Subcutaneous abdominal adipose tissue (tissue), 5 donors: ENCODE measurements at regions not wholly inside any gene's neighbourhood (a gene's known extent, or its start where the extent isn't known, plus 50 kb on each side); places are given as distances from the start of the nearest gene placed in this dataset.

ENCODE experiments used
- H3K27ac ChIP-seq: one replicate; pipeline ENCODE4 v1.7.0; 2013; ENCODE audit warnings: low read depth, mild to moderate bottlenecking, inconsistent platforms, low read length, moderate library complexity
- H3K27me3 ChIP-seq, 5 donors: one replicate each; pipeline ENCODE4 v1.7.0; 2013; ENCODE audit warnings: low read length in 5 of 5, inconsistent platforms in 1 of 5; ENCODE audit not compliant: control insufficient read depth in 5 of 5, insufficient read depth in 4 of 5
- H3K36me3 ChIP-seq, 5 donors: one replicate each; pipeline ENCODE4 v1.7.0; 2013; ENCODE audit warnings: low read length in 5 of 5; ENCODE audit not compliant: control insufficient read depth in 5 of 5, insufficient read depth in 5 of 5
- H3K4me1 ChIP-seq, 5 donors: one replicate each; pipeline ENCODE4 v1.7.0; 2013; ENCODE audit warnings: low read length in 5 of 5, mild to moderate bottlenecking in 3 of 5, moderate library complexity in 1 of 5; ENCODE audit not compliant: control insufficient read depth in 5 of 5, insufficient read depth in 5 of 5
- H3K4me3 ChIP-seq, 5 donors: one replicate each; pipeline ENCODE4 v1.7.0; 2013; ENCODE audit warnings: low read length in 5 of 5, low read depth in 1 of 5
- H3K9ac ChIP-seq, 5 donors: one replicate each; pipeline ENCODE4 v1.7.0; 2013; ENCODE audit warnings: low read length in 5 of 5, mild to moderate bottlenecking in 4 of 5, moderate library complexity in 3 of 5
- H3K9me3 ChIP-seq, 5 donors: one replicate each; pipeline ENCODE4 v1.7.0; 2013; ENCODE audit warnings: low read length in 5 of 5; ENCODE audit not compliant: control insufficient read depth in 5 of 5
- donor health status: healthy.
- donor health status: healthy.
- donor health status: healthy.
- donor health status: healthy.
- donor health status: healthy.

GRCh38 chr6:50141100-50141499, 91.4 kb upstream of the DEFB112 start:
- Histone ChIP-seq H3K27me3 (no peaks in the 10 kb centered on the region), H3K36me3 (no peaks in the 10 kb centered on the region), H3K4me3 (no peak overlapping the region), H3K4me1 (no peaks in the 10 kb centered on the region), H3K27ac (no peak overlapping the region), H3K9ac (no peak overlapping the region), H3K9me3 (no peaks in the 10 kb centered on the region)

- no peak overlapping the region for H3K4me3 ChIP-seq
- no peaks in the 10 kb centered on the region for H3K27me3 ChIP-seq
- no peak overlapping the region for H3K9ac ChIP-seq
- H3K4me1 ChIP-seq, result no peaks in the 10 kb centered on the region
- no peaks in the 10 kb centered on the region for H3K9me3 ChIP-seq
- no peak overlapping the region for H3K27ac ChIP-seq
- H3K36me3 ChIP-seq, result no peaks in the 10 kb centered on the region
Observed at GRCh38 chr6:50143011-50143719, 93.4 kb upstream of the DEFB112 start.

- Histone ChIP-seq H3K9me3 (no peaks in the 10 kb centered on the region), H3K27ac (no peak overlapping the region), H3K9ac (no peak overlapping the region), H3K4me3 (no peak overlapping the region), H3K27me3 (no peaks in the 10 kb centered on the region), H3K36me3 (no peaks in the 10 kb centered on the region), H3K4me1 (no peaks in the 10 kb centered on the region)
Observed at GRCh38 chr6:50145125-50145524, 95.4 kb upstream of the DEFB112 start.

- Histone ChIP-seq H3K4me1 (no peaks in the 10 kb centered on the region), H3K27me3 (no peaks in the 10 kb centered on the region), H3K36me3 (no peaks in the 10 kb centered on the region), H3K4me3 (no peak overlapping the region), H3K9ac (no peak overlapping the region), H3K27ac (no peak overlapping the region), H3K9me3 (no peaks in the 10 kb centered on the region)
Observed at GRCh38 chr6:50147371-50147770, 97.6 kb upstream of the DEFB112 start.

- H3K36me3 ChIP-seq, result no peaks in the 10 kb centered on the region
- H3K4me1 ChIP-seq, result no peaks in the 10 kb centered on the region
- no peak overlapping the region for H3K27ac ChIP-seq
- no peaks in the 10 kb centered on the region for H3K27me3 ChIP-seq
- H3K9ac ChIP-seq, result no peak overlapping the region
- H3K9me3 ChIP-seq, result no peaks in the 10 kb centered on the region
- H3K4me3 ChIP-seq, result no peak overlapping the region
Observed at GRCh38 chr6:50180646-50181045, 130.9 kb upstream of the DEFB112 start.

GRCh38 chr6:50185006-50185405, 135.3 kb upstream of the DEFB112 start:
- Histone ChIP-seq H3K4me3 (no peak overlapping the region), H3K27ac (no peak overlapping the region), H3K36me3 (no peaks in the 10 kb centered on the region), H3K9me3 (no peaks in the 10 kb centered on the region), H3K27me3 (no peaks in the 10 kb centered on the region), H3K9ac (no peak overlapping the region), H3K4me1 (no peaks in the 10 kb centered on the region)

- Histone ChIP-seq H3K9ac (no peak overlapping the region), H3K27me3 (no peaks in the 10 kb centered on the region), H3K9me3 (no peaks in the 10 kb centered on the region), H3K27ac (no peak overlapping the region), H3K4me3 (no peak overlapping the region), H3K36me3 (no peaks in the 10 kb centered on the region), H3K4me1 (no peaks in the 10 kb centered on the region)
Observed at GRCh38 chr6:50187351-50187921, 137.7 kb upstream of the DEFB112 start.

- Histone ChIP-seq H3K27ac (no peak overlapping the region), H3K4me1 (no peaks in the 10 kb centered on the region), H3K27me3 (no peaks in the 10 kb centered on the region), H3K9ac (no peak overlapping the region), H3K36me3 (no peaks in the 10 kb centered on the region), H3K4me3 (no peak overlapping the region), H3K9me3 (no peaks in the 10 kb centered on the region)
Observed at GRCh38 chr6:50198245-50198644, 148.5 kb upstream of the DEFB112 start.

GRCh38 chr6:50202766-50203165, 153.0 kb upstream of the DEFB112 start:
- no peaks in the 10 kb centered on the region for H3K36me3 ChIP-seq
- no peak overlapping the region for H3K9ac ChIP-seq

GRCh38 chr6:50211582-50211981, 161.9 kb upstream of the DEFB112 start:
- no peaks in the 10 kb centered on the region for H3K9me3 ChIP-seq
- H3K27me3 ChIP-seq, result no peaks in the 10 kb centered on the region
- no peak overlapping the region for H3K4me3 ChIP-seq
- no peak overlapping the region for H3K27ac ChIP-seq
- H3K9ac ChIP-seq, result no peak overlapping the region
- H3K4me1 ChIP-seq, result no peaks in the 10 kb centered on the region
- H3K36me3 ChIP-seq, result no peaks in the 10 kb centered on the region

More at GRCh38 chr6:50202766-50203165, 153.0 kb upstream of the DEFB112 start:
- Histone ChIP-seq H3K4me1 (no peaks in the 10 kb centered on the region), H3K27me3 (no peaks in the 10 kb centered on the region), H3K4me3 (no peak overlapping the region), H3K27ac (no peak overlapping the region), H3K9me3 (no peaks in the 10 kb centered on the region)
